B cell (primary cell): ENCODE measurements at regions not wholly inside any gene's neighbourhood (a gene's known extent, or its start where the extent isn't known, plus 50 kb on each side); places are given as distances from the start of the nearest gene placed in this dataset.

Experiments used
- ATAC-seq: fragments of 200-7000 bp; cut with Tn5 transposase; one replicate; pipeline ENCODE4 v1.10.0; 2021; ENCODE audit warnings: low read depth, mild to moderate bottlenecking, moderate number of reproducible peaks, moderate library complexity
- CTCF ChIA-PET: fragments of 350-600 bp; sonication (Branson Sonifier 250); formaldehyde crosslinking; loops from one replicate; lab custom pipeline; 2021; ENCODE audit warnings: antibody characterized with exemption, inconsistent platforms; lab: Charles Lee
- POLR2A ChIA-PET: fragments of 350-600 bp; sonication (Branson Sonifier 250); formaldehyde crosslinking; loops from one replicate; lab custom pipeline; 2021; ENCODE audit warnings: antibody characterized with exemption; lab: Charles Lee
- DNase-seq: peaks from one replicate; pipeline ENCODE4 v3.0.0; 2013
- H2AFZ ChIP-seq: 2 replicates; pipeline ENCODE4 v1.6.1; 2012; ENCODE audit warnings: mild to moderate bottlenecking, low read depth, low read length; ENCODE audit not compliant: insufficient read depth, poor library complexity, severe bottlenecking
- H3K27ac ChIP-seq, 2 donors: 1 replicate in 1 of 2; 2 replicates in 1 of 2; pipeline ENCODE4 v1.5.1; 2012 to 2013; ENCODE audit warnings: low read length in 2 of 2, mild to moderate bottlenecking in 2 of 2, moderate library complexity in 1 of 2
- H3K27me3 ChIP-seq, 4 experiments: fragments of 200-600 bp in 1 of 4; sonication (generic) in 1 of 4; replicated peaks in 1 of 4; 1 replicate in 2 of 4; 2 replicates in 2 of 4; pipeline versions ENCODE4 v1.6.1 to v1.7.0; 2013 to 2016; ENCODE audit warnings: low read length in 3 of 4, mild to moderate bottlenecking in 2 of 4, mixed read lengths in 1 of 4, moderate library complexity in 1 of 4; ENCODE audit not compliant: insufficient read depth in 4 of 4, control insufficient read depth in 3 of 4; ENCODE audit errors: control extremely low read depth in 1 of 4
- H3K36me3 ChIP-seq, 2 experiments: replicated peaks in 1 of 2; 1 replicate in 1 of 2; 2 replicates in 1 of 2; pipeline versions ENCODE4 v1.6.1 to v1.7.1; 2013; ENCODE audit warnings: low read length in 1 of 2; ENCODE audit not compliant: insufficient read depth in 2 of 2, control insufficient read depth in 1 of 2; ENCODE audit errors: control extremely low read depth in 1 of 2, extremely low read depth in 1 of 2
- H3K4me1 ChIP-seq, 2 donors: fragments of 200-600 bp in 1 of 2; sonication (generic) in 1 of 2; 1 replicate in 1 of 2; 2 replicates in 1 of 2; pipeline versions ENCODE4 v1.5.1 to v1.6.1; 2013 to 2017; ENCODE audit warnings: low read length in 2 of 2; ENCODE audit not compliant: control insufficient read depth in 2 of 2, insufficient read depth in 2 of 2
- H3K4me2 ChIP-seq: replicated peaks from 2 replicates; pipeline ENCODE3; 2012; ENCODE audit warnings: mild to moderate bottlenecking, low read depth, low read length; ENCODE audit not compliant: poor library complexity, severe bottlenecking
- H3K4me3 ChIP-seq, 5 experiments: fragments of 200-600 bp in 1 of 5; sonication (generic) in 1 of 5; 1 replicate in 3 of 5; 2 replicates in 2 of 5; pipeline versions ENCODE4 v1.5.1 to v1.7.0; 2011 to 2016; ENCODE audit warnings: low read length in 4 of 5, mild to moderate bottlenecking in 4 of 5, low read depth in 2 of 5, control low read depth in 1 of 5, moderate library complexity in 1 of 5; ENCODE audit not compliant: insufficient read depth in 1 of 5; ENCODE audit errors: control extremely low read depth in 1 of 5, extremely low read depth in 1 of 5
- H3K79me2 ChIP-seq: fragments of 200-600 bp; sonication (generic); one replicate; pipeline ENCODE4 v1.6.0; 2016; ENCODE audit warnings: low read length; ENCODE audit not compliant: control insufficient read depth, insufficient read depth
- H3K9ac ChIP-seq: fragments of 200-600 bp; sonication (generic); 2 replicates; pipeline ENCODE4 v1.6.1; 2017; ENCODE audit warnings: mild to moderate bottlenecking, low read length, moderate library complexity
- H3K9me3 ChIP-seq, 3 donors: one replicate each; pipeline versions ENCODE4 v1.6.1 to v1.7.1; 2013; ENCODE audit warnings: low read length in 2 of 3; ENCODE audit not compliant: control insufficient read depth in 2 of 3, insufficient read depth in 1 of 3; ENCODE audit errors: control extremely low read depth in 1 of 3
- H4K20me1 ChIP-seq: 2 replicates; pipeline ENCODE4 v1.6.0; 2012; ENCODE audit warnings: mild to moderate bottlenecking, low read length; ENCODE audit not compliant: insufficient read depth, control insufficient read depth, poor library complexity, severe bottlenecking
- H3K27ac Mint-ChIP-seq: one replicate; pipeline ENCODE4 v1.8.0; 2021; ENCODE audit warnings: mixed read lengths
- H3K27me3 Mint-ChIP-seq: one replicate; pipeline ENCODE4 v1.8.0; 2021; ENCODE audit warnings: mixed read lengths
- H3K4me1 Mint-ChIP-seq: one replicate; pipeline ENCODE4 v1.8.0; 2021; ENCODE audit warnings: mixed read lengths
- H3K4me3 Mint-ChIP-seq: one replicate; pipeline ENCODE4 v1.8.0; 2021; ENCODE audit warnings: mixed read lengths
- H3K9me3 Mint-ChIP-seq: one replicate; pipeline ENCODE4 v1.8.0; 2022; ENCODE audit warnings: mixed read lengths; ENCODE audit not compliant: insufficient read depth
- CTCF ChIP-seq: fragments of 200-600 bp; IDR thresholded peaks from one replicate; pipeline ENCODE4 v1.8.0; 2022; ENCODE audit warnings: antibody characterized with exemption, mild to moderate bottlenecking
- EZH2 ChIP-seq: IDR thresholded peaks from 2 replicates; pipeline ENCODE4 v1.6.1; 2012; ENCODE audit warnings: borderline replicate concordance, low read depth, mild to moderate bottlenecking, moderate library complexity, low read length; ENCODE audit not compliant: insufficient read depth, poor library complexity, severe bottlenecking
- WGBS: methylation state at CpG from one replicate; pipeline ENCODE4 v1.1.5; 2013; ENCODE audit warnings: missing lambda C conversion rate; ENCODE audit not compliant: insufficient coverage; 5-methylcytosine and 5-hydroxymethylcytosine counted together
- intact Hi-C: fragments of 100-400 bp; cut with micrococcal nuclease; formaldehyde crosslinking; loops from one replicate; pipeline ENCODE4 v1.10.0; 2022

- H3K4me3 ChIP-seq: no peak overlapping the region
- H3K4me2 ChIP-seq: no peak overlapping the region
- H3K27ac ChIP-seq: no peak overlapping the region
- peak; percentile 45 for ATAC-seq
- Mint-ChIP-seq H3K9me3 (no peaks in the 10 kb centered on the region), H3K4me1 (peaks cover 2% of the 10 kb centered on the region), H3K27ac (no peak overlapping the region), H3K27me3 (no peaks in the 10 kb centered on the region), H3K4me3 (no peak overlapping the region)
- peak; percentile 79 for TF ChIP-seq CTCF
- TF ChIP-seq EZH2: no peak
- H3K36me3 ChIP-seq: no peaks in the 10 kb centered on the region
- no peaks in the 10 kb centered on the region for H3K4me1 ChIP-seq
- no peaks in the 10 kb centered on the region for H3K27me3 ChIP-seq
- no peaks in the 10 kb centered on the region for H3K9me3 ChIP-seq
- H4K20me1 ChIP-seq: no peaks in the 10 kb centered on the region
- peak overlapping the region; percentile 16 for H2AFZ ChIP-seq
- CTCF ChIA-PET: interaction anchor here (0.7 to 2.7 kb wide), 8 partner anchors 12 to 1253 kb away, joined by 3 to 14 read pairs (median 4); no protein-coding TSS in a partner anchor
- intact Hi-C loops: loop anchor here (1.0 kb wide), 1 partner anchor 391 kb away; no protein-coding TSS in a partner anchor
- H3K9ac ChIP-seq: no peak overlapping the region
- POLR2A ChIA-PET: no interaction called here
- DNase-seq: peak; percentile 60
- WGBS: 40% methylated on average over 1 of the region's 2 CpGs
- H3K79me2 ChIP-seq: no peaks in the 10 kb centered on the region
Measured at GRCh38 chr11:104609311-104610085, 288.8 kb downstream of the CASP12 start.

- Mint-ChIP-seq H3K27ac (no peak overlapping the region), H3K9me3 (no peaks in the 10 kb centered on the region), H3K27me3 (no peaks in the 10 kb centered on the region), H3K4me3 (no peak overlapping the region), H3K4me1 (no peaks in the 10 kb centered on the region)
- Histone ChIP-seq H4K20me1 (no peaks in the 10 kb centered on the region), H3K27me3 (no peaks in the 10 kb centered on the region), H2AFZ (no peak overlapping the region), H3K4me3 (no peak overlapping the region), H3K36me3 (no peaks in the 10 kb centered on the region), H3K9me3 (peaks cover 0 to 1% (median 0%) of the 10 kb centered on the region in 3 donors), H3K9ac (no peak overlapping the region), H3K79me2 (no peaks in the 10 kb centered on the region), H3K4me1 (no peaks in the 10 kb centered on the region), H3K27ac (no peak overlapping the region), H3K4me2 (no peak overlapping the region)
- DNase-seq (no peak), ATAC-seq (no peak)
- TF ChIP-seq EZH2 (no peak), CTCF (no peak)
- CTCF ChIA-PET: no interaction called here
- POLR2A ChIA-PET: no interaction called here
- intact Hi-C loops: no loop called here
- WGBS: no CpG with 5 or more reads among the region's 4 CpGs
Measured at GRCh38 chr11:104602643-104603042, 295.6 kb downstream of the CASP12 start.
